HG03097 (cell line): ENCODE measurements at regions not wholly inside any gene's neighbourhood (a gene's known extent, or its start where the extent isn't known, plus 50 kb on each side); places are given as distances from the start of the nearest gene placed in this dataset.

Experiments used
- ATAC-seq: cut with Tn5 transposase; IDR thresholded peaks from one replicate; pipeline ENCODE4 v1.9.1; 2021; ENCODE audit not compliant: unreplicated experiment, low FRiP score

DNA sequence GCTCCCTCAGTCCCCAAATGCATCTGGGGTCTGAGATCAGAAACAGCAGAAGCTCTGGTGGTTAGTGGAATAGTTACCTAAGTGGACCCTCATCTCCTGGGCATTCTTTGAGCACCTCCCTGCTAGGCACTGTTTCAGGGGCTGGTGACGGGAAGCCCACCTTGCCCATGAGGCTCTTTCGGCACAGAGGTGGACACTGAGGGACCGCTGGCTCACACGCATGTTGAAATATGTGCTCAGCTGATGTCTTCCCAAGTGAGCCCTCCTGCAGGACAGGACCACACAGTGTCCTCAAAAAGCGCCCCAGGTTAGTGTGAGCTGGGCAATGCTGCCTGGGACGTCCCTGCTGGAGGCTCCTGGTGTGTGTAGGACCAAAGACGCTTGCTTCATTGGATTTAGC lies 1379.9 kb downstream of the TBC1D22A start:
- no peak for ATAC-seq

DNA sequence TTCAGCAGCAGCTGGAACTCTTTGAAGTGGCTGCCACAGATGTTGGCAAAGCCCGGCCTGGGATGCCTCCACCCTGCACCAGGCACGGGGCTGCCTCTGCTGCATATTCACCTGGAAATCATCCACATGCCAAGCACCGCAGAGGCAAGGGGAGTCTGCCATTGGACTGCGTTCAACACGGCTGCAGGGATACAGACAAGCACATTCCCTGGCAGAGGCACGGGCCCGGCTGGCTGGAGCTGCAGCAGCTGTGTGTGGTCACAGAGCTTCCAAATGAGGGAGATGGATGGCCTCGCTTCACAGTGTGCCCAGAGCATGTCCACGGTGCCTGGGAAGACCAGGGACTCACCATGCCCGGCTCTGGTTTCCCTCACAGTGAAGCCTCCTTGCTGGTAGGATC lies 1378.9 kb downstream of the TBC1D22A start:
- no peak for ATAC-seq

DNA sequence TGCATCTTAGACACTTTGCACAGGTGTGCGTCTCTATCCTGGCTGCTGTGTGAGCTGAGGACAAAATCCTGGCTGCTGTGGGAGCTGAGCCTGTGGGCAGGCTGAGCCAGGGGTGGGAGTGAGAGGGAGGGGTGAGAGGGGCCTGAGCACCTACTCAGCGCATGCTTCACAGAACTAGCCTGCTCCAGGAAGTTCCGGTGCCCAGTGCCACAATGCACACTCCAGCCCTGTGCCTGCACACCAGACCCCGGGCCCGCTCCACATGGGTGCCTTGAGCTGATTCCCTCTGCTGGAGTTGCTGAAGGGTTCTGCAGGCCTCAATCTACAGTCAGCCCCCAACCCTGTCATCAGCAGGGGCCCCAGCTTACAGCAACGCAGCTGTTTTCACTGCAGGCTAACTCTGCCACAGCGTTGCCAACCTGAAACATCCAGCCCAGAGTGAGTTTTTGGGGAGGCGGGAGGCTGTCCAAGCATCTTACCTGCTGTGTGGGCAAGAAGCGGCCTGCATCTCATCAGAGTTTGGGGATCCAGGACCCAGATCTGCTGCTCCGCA lies 1377.9 kb downstream of the TBC1D22A start:
- ATAC-seq, result no peak

GRCh38 chr22:48139776-48140175 lies 1377.3 kb downstream of the TBC1D22A start:
- no peak for ATAC-seq

- no peak for ATAC-seq
Measured at GRCh38 chr22:48138855-48139254, 1376.4 kb downstream of the TBC1D22A start.

DNA sequence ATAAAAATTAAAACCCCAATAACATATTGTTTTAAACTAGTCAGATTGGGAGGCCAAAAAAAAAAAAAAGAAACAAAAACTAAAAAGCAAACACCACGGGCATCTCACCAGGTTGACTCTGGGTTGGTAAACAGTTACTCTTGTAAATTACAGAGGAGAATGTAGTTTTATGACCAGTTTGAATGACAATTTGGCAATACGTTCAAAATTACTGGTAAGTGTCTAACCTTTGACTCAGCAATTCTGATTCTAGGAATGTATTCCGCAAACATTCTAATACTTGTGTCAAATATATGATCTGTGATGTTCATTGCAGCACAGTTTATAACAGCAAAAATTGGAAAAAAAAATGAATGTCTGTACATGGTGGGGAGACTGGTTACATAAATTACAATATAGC lies 1376.0 kb downstream of the TBC1D22A start:
- no peak for ATAC-seq

GRCh38 chr22:48137640-48138039 lies 1375.2 kb downstream of the TBC1D22A start:
- ATAC-seq, result no peak

DNA sequence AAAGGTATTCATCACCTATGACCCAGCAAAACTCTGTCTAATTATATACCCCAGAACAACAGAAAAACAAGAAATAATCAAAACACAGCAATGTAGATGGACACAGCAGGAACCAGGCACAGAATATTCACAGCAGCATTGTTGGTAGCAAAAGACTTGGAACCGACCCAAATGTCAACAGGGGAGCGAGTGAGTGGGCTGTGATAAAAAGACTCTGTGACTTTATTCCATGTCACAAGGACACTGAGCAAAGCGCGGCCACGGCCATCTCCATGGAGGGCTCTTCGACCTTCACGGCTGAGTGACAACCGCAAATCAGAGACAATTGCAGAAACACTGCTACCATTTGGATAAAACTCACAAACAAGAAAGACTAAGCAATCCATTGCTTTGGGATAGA lies 1373.1 kb downstream of the TBC1D22A start:
- no peak for ATAC-seq

- ATAC-seq, result no peak
Measured at GRCh38 chr22:48125416-48125815, 1363.0 kb downstream of the TBC1D22A start.

DNA sequence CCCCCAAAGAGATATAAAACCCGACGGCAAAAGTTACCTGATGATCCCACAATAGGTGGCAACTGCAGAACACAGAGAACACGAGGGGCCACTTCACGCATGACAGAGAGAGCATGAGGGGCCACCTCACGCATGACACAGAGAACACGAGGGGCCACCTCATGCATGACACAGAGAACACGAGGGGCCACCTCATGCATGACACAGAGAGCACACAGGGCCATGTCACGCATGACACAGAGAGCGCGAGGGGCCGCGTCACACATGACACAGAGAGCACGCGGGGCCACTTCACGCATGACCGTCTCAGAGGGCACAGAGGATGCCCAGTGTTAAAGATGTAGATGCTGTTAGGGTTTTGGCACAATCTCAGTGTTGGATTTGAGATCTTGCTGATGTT lies 1359.5 kb downstream of the TBC1D22A start:
- no peak for ATAC-seq

GRCh38 chr22:48118654-48119053 lies 1356.2 kb downstream of the TBC1D22A start:
- no peak for ATAC-seq

DNA sequence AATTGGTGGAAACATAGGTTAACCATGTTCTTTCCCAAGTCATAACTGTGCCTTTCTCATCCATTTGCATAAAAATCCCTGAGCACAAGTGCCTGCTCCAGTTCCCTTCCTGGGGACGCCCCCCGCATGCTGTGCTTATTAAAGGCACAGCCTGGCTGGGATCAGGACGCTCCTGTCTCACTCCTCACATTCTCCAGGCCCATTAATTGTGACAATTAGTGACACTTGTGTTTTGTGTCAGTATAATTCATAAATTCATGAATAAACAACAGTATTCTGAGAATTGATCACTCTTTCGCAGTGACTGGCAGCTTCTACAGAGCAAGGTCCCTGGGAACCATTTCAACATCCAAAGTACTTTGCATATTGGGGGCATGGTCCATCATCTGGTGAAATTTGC lies 1354.4 kb downstream of the TBC1D22A start:
- no peak for ATAC-seq

GRCh38 chr22:48112687-48113521 lies 1350.5 kb downstream of the TBC1D22A start:
- ATAC-seq, result no peak

- ATAC-seq, result no peak
Measured at GRCh38 chr22:48106715-48107259, 1344.3 kb downstream of the TBC1D22A start.

DNA sequence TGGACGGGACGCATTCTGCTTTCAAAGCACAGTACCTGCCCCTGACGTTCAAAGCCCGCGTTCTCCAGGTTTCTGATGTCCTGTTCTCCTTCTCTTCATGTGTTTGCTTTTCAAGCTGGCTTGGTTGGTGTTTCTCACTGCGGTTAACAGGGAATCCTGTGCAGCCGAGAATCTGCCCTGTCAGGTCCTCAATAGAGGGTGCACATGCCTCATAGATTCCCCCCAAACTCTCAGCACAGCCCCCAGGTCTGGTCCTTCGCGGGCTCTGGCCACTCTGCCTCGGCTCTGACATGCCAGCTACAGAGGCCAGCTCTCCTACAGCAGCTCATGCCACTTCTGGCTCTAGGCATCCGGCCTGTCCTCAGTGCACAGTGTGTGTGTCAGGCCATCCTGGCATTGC lies 1343.8 kb downstream of the TBC1D22A start:
- no peak for ATAC-seq

DNA sequence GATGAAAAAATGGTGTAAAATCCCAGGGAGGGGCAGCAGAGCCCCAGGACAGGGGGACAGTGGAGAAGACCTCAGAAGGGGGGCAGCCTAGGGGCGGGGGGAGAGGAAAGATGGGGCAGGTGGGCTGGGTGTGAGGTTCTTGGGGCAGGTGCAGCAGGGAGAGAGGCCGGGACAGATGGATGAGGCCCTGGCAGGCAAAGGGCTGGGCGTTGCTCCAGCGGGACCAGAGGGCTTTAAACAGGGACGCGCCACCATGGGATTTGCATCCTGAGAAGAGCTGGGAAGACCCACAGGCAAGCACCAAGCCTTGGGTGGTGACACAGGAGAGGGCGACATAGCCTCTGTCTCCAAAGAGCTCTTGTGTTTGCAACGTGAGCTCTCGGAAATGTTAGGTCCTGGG lies 1342.8 kb downstream of the TBC1D22A start:
- no peak for ATAC-seq

DNA sequence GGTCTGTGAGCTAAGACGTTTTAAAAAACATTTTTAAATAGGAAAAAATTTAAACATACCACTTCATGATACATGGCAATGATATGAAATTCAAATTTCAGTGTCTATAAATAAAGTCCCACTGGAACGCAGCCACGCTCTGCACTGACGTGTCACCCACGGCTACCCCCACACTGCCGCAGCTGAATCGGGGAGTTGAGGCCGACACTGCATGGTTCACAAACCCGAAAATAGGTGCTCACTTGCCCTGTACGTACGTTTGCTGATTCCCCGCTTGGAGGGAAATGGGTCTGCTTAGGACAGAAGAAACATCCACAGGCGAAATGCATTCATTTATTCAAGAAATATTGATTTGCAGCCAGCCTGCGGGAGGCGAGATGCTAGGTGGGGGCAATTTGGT lies 1342.3 kb downstream of the TBC1D22A start:
- no peak for ATAC-seq

DNA sequence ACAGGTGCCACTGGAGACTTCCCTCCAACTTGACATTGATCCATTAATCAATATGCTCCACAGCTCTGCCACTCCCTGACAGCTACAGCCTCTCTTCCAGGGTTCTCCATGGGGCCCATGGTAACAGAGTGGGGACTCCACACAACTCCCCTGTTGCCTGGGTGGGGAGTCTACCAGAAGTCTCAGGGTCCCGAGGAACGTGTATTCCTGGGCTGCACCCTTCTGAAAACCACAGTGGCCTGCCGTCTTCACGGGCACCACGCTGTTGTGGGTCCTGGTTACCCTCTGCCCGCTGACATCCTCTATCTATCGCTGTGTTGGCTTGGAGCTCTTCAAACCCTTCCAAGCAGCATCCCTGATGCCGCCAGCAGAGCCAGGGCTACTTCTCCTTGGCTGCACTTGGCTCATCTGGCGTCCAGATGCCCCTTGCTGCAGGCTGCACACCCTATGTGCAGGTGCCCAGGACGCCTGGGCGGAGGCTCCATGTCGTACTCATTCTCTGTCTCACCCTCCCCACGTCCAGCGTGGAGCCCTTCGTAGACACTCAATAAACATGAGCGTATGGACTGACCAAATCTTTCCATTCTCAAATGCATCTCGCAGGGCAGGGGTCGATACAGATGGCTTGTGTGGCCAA lies 1341.8 kb downstream of the TBC1D22A start:
- ATAC-seq, result no peak

GRCh38 chr22:48103126-48103875 lies 1340.9 kb downstream of the TBC1D22A start:
- ATAC-seq, result no peak

GRCh38 chr22:48102581-48102980 lies 1340.1 kb downstream of the TBC1D22A start:
- no peak for ATAC-seq

- no peak for ATAC-seq
Measured at GRCh38 chr22:48101704-48102103, 1339.3 kb downstream of the TBC1D22A start.
